ENCODE measurements at regions not wholly inside any gene's neighbourhood (a gene's known extent, or its start where the extent isn't known, plus 50 kb on each side); places are given as distances from the start of the nearest gene placed in this dataset.

DNA sequence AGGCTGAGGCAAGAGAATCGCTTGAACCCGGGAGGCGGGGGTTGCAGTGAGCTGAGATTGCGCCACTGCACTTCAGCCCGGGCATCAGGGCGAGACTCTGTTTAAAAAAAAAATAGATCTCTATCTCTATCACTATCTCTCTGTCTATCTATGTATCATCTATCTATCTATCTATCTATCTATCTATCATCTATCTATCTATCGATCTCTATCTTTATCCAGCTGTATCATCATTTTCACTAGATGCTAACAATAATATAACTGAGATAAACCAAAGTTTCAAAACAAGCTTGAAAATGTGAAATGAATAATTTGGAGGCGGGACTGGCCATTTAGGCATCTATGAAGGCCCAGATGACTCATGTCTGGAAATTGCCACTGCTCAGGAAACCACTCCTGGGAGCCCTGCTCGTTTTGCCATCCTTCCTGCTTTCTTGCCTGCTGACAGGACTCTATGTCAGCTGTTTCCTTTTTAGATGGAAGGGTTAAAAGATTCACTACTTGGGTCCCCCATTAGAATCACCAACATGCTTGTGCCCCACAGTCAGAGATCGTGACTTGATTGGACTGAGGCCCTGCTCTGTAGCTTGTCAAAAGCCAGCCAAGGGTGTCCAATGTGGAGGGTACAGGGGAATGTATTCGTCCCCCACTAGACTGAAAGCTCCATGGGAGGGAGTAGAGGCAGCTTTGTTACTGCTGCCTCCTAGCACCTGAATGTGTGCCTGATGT lies 61.7 kb downstream of the UTRN start:
- Histone ChIP-seq H3K9ac (ENCODE audit: low read depth, low read length) (no peak overlapping the region), H3K36me3 (ENCODE audit: control insufficient read depth, insufficient read depth, low read length) (no peaks in the 10 kb centered on the region), H3K4me1 (ENCODE audit: control insufficient read depth, insufficient read depth, low read length) (peaks cover 13% of the 10 kb centered on the region), H3K4me3 (ENCODE audit: low read depth, low read length) (no peak overlapping the region), H3K27me3 (ENCODE audit: control insufficient read depth, insufficient read depth, low read length) (no peaks in the 10 kb centered on the region), H3K9me3 (ENCODE audit: control insufficient read depth, insufficient read depth, low read length) (no peaks in the 10 kb centered on the region)

DNA sequence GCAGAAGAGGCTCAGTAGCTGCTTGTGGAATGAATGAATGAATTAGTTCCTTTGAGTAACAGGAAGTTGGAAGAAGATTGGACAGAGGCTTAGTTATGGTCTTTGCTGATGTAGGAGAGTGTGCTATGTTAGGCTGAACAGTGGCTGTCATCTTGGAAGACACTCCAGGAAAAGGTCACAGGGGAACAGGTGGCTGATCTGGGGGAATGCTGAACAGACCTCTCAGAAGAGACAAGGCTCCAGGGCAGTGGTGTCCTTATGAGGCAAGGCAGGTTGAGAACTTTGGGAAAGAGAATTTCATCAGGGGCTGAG lies 62.3 kb downstream of the UTRN start:
- peaks cover 13% of the 10 kb centered on the region for H3K4me1 ChIP-seq (ENCODE audit: control insufficient read depth, insufficient read depth, low read length)
- no peaks in the 10 kb centered on the region for H3K27me3 ChIP-seq (ENCODE audit: control insufficient read depth, insufficient read depth, low read length)
- no peaks in the 10 kb centered on the region for H3K36me3 ChIP-seq (ENCODE audit: control insufficient read depth, insufficient read depth, low read length)
- no peaks in the 10 kb centered on the region for H3K9me3 ChIP-seq (ENCODE audit: control insufficient read depth, insufficient read depth, low read length)
- no peak overlapping the region for H3K9ac ChIP-seq (ENCODE audit: low read depth, low read length)
- H3K4me3 ChIP-seq (ENCODE audit: low read depth, low read length), result no peak overlapping the region

DNA sequence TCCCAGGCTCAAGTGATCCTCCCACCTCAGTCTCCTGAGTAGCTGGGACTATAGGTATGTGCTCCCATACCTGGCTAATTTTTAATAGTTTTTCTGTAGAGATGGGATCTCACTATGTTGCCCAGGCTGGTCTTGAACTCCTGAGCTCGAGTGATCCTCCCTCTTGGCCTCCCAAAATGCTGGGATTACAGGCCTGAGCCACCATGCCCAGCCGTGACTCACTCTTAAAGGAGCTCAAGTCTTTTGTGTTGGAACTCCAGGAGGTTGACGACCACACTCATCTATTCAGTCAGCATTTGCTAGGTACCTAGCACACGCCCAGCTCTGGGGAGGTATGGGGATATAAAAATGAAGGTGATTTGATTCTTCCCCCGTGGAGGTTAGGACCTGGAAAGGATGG lies 62.8 kb downstream of the UTRN start:
- H3K9me3 ChIP-seq (ENCODE audit: control insufficient read depth, insufficient read depth, low read length), result no peaks in the 10 kb centered on the region
- no peaks in the 10 kb centered on the region for H3K27me3 ChIP-seq (ENCODE audit: control insufficient read depth, insufficient read depth, low read length)
- H3K36me3 ChIP-seq (ENCODE audit: control insufficient read depth, insufficient read depth, low read length), result no peaks in the 10 kb centered on the region
- H3K4me3 ChIP-seq (ENCODE audit: low read depth, low read length), result no peak overlapping the region
- H3K9ac ChIP-seq (ENCODE audit: low read depth, low read length), result no peak overlapping the region
- H3K4me1 ChIP-seq (ENCODE audit: control insufficient read depth, insufficient read depth, low read length), result peaks cover 13% of the 10 kb centered on the region

DNA sequence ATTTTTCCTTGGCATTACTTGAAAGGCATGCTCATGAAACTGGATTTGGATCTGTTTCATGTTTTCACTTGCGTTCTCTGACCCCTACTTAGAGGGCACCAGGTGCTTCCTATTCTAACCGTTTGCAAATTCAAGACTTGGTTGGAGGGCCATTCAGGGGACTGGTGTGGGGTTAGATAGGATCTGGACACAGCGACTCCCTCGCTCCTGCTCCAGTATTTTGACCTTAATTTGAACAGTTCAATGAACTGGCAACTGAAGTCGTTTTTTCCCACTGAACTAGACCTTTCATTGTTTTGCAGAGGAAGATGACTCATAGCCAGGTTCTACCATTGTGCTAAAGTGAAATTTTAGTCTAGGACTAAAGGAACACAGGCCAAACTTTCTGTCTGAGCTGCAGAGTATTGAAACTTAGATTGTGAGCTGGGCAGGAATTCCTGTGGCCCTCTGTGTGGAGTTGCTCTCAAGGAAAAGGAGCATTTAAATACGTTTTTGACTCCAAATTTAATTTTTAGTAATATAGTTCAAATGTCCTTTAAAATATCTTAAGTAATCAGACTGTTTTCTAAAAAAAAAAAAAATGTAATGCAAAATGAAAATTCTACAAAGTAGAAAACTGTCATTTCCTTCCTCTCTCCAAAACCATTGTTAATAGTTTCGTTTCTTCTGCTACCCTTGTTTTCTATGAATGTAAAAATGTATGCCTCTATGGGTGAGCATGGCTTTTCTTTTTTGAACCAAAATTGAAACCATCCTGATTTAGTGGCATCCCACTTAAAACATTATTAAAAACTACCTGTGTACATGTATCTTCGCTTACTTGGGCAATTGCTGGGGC lies 64.8 kb downstream of the UTRN start:
- no peaks in the 10 kb centered on the region for H3K36me3 ChIP-seq (ENCODE audit: control insufficient read depth, insufficient read depth, low read length)
- no peak overlapping the region for H3K9ac ChIP-seq (ENCODE audit: low read depth, low read length)
- no peak overlapping the region for H3K4me3 ChIP-seq (ENCODE audit: low read depth, low read length)
- peaks cover 16% of the 10 kb centered on the region for H3K4me1 ChIP-seq (ENCODE audit: control insufficient read depth, insufficient read depth, low read length)
- H3K9me3 ChIP-seq (ENCODE audit: control insufficient read depth, insufficient read depth, low read length), result no peaks in the 10 kb centered on the region
- no peaks in the 10 kb centered on the region for H3K27me3 ChIP-seq (ENCODE audit: control insufficient read depth, insufficient read depth, low read length)

DNA sequence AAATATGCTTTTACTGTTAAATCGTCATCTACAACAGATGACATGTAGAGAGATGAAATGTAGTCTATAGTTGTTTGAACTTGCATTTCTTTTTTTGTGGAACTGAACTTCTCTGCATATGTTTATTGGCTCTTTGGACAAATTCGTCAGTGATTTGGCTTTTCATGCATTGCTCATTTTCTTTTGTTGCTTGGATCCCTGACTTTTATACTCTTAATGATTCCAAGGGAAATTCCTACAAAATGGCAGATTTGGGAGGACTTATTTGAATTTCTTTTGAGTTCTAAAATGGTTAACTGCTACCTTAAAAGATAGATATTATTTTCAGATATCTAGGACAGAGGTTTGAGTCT lies 65.4 kb downstream of the UTRN start:
- Histone ChIP-seq H3K36me3 (ENCODE audit: control insufficient read depth, insufficient read depth, low read length) (no peaks in the 10 kb centered on the region), H3K9ac (ENCODE audit: low read depth, low read length) (no peak overlapping the region), H3K27me3 (ENCODE audit: control insufficient read depth, insufficient read depth, low read length) (no peaks in the 10 kb centered on the region), H3K4me1 (ENCODE audit: control insufficient read depth, insufficient read depth, low read length) (peaks cover 16% of the 10 kb centered on the region), H3K4me3 (ENCODE audit: low read depth, low read length) (no peak overlapping the region), H3K9me3 (ENCODE audit: control insufficient read depth, insufficient read depth, low read length) (no peaks in the 10 kb centered on the region)

DNA sequence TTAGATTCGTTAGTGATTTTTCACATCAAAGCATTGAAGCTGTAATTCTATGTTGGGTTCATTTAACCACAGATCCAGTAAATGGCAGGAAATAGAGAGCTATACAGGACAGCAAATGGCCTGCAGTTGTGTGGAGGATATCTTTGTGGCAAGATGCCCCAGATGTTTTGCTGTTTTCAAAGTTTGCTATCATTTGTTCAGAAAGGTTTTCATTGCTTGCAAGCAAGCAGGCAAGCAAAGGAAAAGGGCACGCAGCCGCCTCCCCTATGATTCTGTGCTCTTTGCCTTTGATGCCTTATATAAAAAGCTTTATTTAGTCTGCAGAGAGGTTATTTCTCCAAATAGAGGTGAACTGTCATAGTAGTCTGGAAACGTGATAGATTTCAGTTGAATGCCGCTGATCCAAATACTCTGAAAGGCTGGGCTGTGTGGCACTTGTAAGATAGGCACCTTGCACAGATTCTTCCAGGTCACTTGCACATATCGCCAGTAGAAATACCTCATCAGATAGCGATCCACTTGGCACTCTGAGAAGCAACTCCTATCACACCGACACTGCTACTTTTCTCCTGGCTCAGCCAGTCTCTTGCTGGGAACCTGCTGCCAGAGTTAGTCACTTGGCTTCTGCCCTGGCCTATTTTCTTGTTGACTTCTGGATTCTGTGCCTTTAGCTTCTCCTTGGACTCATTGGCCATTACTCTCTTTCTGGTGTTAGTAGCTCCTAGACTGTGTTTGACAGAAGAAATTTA lies 66.4 kb downstream of the UTRN start:
- no peak overlapping the region for H3K9ac ChIP-seq (ENCODE audit: low read depth, low read length)
- H3K4me1 ChIP-seq (ENCODE audit: control insufficient read depth, insufficient read depth, low read length), result peaks cover 16% of the 10 kb centered on the region
- no peaks in the 10 kb centered on the region for H3K36me3 ChIP-seq (ENCODE audit: control insufficient read depth, insufficient read depth, low read length)
- H3K9me3 ChIP-seq (ENCODE audit: control insufficient read depth, insufficient read depth, low read length), result no peaks in the 10 kb centered on the region
- no peak overlapping the region for H3K4me3 ChIP-seq (ENCODE audit: low read depth, low read length)
- H3K27me3 ChIP-seq (ENCODE audit: control insufficient read depth, insufficient read depth, low read length), result no peaks in the 10 kb centered on the region

DNA sequence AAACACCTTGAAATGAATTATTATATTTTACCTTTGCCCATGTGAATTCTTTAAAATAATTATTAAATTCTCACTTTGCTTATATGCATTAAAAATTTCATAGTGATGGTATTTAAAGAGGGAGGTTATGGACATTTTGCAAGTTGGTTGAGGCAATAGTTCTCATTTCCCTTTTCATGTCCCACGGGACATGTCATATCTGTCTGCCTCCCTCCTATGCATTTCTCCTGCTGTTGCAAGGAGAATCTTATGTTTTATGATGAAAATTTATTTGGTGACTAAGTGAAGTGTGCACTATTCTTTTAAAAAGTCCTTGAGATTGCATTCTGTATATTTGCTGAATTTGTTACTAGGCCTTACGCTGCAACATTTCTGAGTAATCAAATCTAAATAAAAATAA lies 67.2 kb downstream of the UTRN start:
- Histone ChIP-seq H3K27me3 (ENCODE audit: control insufficient read depth, insufficient read depth, low read length) (no peaks in the 10 kb centered on the region), H3K4me3 (ENCODE audit: low read depth, low read length) (no peak overlapping the region), H3K9me3 (ENCODE audit: control insufficient read depth, insufficient read depth, low read length) (no peaks in the 10 kb centered on the region), H3K36me3 (ENCODE audit: control insufficient read depth, insufficient read depth, low read length) (no peaks in the 10 kb centered on the region), H3K9ac (ENCODE audit: low read depth, low read length) (no peak overlapping the region), H3K4me1 (ENCODE audit: control insufficient read depth, insufficient read depth, low read length) (peaks cover 16% of the 10 kb centered on the region)

DNA sequence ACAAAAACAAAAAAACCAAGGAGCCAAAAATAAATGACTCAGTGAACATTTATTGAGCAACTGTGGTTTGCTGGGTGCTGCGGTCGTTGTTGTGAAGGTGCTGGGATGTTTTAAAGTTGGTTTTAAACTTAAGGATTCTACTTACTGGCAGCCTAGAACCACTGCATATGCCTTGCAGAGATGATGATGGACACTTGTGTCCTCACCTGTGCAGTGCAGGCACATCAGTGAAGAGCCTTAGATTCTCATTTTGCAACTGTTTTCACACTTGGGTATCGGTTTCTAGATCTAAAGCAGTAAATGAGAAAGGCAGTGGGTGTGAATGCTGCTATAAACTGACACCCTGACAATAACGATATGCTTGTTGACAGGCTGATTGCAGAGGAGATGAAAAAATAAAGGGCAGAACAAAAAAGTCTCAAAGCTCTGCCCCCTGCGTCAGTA lies 68.8 kb downstream of the UTRN start:
- no peak overlapping the region for H3K4me3 ChIP-seq (ENCODE audit: low read depth, low read length)
- peaks cover 16% of the 10 kb centered on the region for H3K4me1 ChIP-seq (ENCODE audit: control insufficient read depth, insufficient read depth, low read length)
- no peaks in the 10 kb centered on the region for H3K27me3 ChIP-seq (ENCODE audit: control insufficient read depth, insufficient read depth, low read length)
- no peaks in the 10 kb centered on the region for H3K36me3 ChIP-seq (ENCODE audit: control insufficient read depth, insufficient read depth, low read length)
- H3K9ac ChIP-seq (ENCODE audit: low read depth, low read length), result no peak overlapping the region
- no peaks in the 10 kb centered on the region for H3K9me3 ChIP-seq (ENCODE audit: control insufficient read depth, insufficient read depth, low read length)

DNA sequence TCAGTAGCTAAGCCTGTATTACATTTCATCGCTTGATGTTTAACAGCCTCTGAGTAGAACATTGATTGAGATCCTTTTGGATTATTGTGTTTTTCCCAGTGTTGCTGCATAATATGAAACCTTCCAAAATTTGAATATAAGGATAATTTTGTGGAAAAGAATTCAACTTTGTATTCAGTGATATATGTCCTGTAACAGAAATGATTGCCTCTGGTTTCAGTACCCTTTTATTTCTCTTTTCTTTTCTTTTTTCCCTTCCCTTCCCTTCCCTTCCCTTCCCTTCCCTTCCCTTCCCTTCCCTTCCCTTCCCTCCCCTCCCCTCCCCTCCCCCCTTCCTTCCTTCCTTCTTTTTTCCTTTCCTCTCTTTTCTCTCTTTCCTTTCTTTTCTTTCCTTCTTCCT lies 74.6 kb downstream of the UTRN start:
- no peak overlapping the region for H3K4me3 ChIP-seq (ENCODE audit: low read depth, low read length)
- H3K9ac ChIP-seq (ENCODE audit: low read depth, low read length), result no peak overlapping the region
- peaks cover 4% of the 10 kb centered on the region for H3K4me1 ChIP-seq (ENCODE audit: control insufficient read depth, insufficient read depth, low read length)
- H3K36me3 ChIP-seq (ENCODE audit: control insufficient read depth, insufficient read depth, low read length), result no peaks in the 10 kb centered on the region
- no peaks in the 10 kb centered on the region for H3K9me3 ChIP-seq (ENCODE audit: control insufficient read depth, insufficient read depth, low read length)
- H3K27me3 ChIP-seq (ENCODE audit: control insufficient read depth, insufficient read depth, low read length), result no peaks in the 10 kb centered on the region

DNA sequence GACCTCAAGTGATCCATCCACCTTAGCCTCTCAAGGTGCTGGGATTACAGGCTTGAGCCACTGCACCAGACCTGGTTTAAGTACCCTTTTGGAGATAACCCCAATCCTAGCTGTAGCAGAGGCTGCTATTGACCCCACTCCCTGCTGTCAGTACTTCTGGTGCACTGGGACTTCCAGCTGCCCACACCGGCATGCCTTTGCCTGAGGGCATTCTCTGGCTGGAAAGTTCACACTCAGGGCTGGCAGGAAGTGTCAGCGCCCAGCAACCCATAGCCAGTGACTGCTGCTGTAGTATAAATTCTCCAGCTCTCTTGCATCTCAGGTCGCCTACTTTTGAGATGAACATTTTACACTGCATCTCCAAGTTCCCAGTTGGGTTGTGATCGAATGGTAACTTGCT lies 75.3 kb downstream of the UTRN start:
- no peaks in the 10 kb centered on the region for H3K36me3 ChIP-seq (ENCODE audit: control insufficient read depth, insufficient read depth, low read length)
- no peaks in the 10 kb centered on the region for H3K27me3 ChIP-seq (ENCODE audit: control insufficient read depth, insufficient read depth, low read length)
- H3K4me1 ChIP-seq (ENCODE audit: control insufficient read depth, insufficient read depth, low read length), result peaks cover 4% of the 10 kb centered on the region
- no peak overlapping the region for H3K4me3 ChIP-seq (ENCODE audit: low read depth, low read length)
- H3K9me3 ChIP-seq (ENCODE audit: control insufficient read depth, insufficient read depth, low read length), result no peaks in the 10 kb centered on the region
- H3K9ac ChIP-seq (ENCODE audit: low read depth, low read length), result no peak overlapping the region

DNA sequence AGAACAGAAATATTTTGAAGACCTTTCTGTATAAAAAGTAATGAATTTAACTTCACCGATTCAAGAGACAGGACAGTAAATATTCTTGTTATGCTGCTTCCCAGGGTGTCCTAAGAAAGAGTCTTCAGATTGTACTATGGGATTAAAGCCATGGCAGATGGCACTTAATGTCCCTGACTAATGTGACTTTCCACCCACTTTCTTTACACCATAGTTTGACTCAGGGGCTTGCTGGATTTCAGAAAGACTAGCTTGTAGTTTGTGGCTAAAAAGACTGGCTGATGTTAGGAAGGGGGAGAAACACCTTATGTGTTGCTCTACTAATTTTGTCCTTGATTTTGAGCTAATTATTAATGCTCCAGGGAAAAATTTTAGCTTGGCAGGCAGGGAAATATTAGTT lies 75.9 kb downstream of the UTRN start:
- no peaks in the 10 kb centered on the region for H3K9me3 ChIP-seq (ENCODE audit: control insufficient read depth, insufficient read depth, low read length)
- no peak overlapping the region for H3K9ac ChIP-seq (ENCODE audit: low read depth, low read length)
- H3K36me3 ChIP-seq (ENCODE audit: control insufficient read depth, insufficient read depth, low read length), result no peaks in the 10 kb centered on the region
- peaks cover 4% of the 10 kb centered on the region for H3K4me1 ChIP-seq (ENCODE audit: control insufficient read depth, insufficient read depth, low read length)
- H3K4me3 ChIP-seq (ENCODE audit: low read depth, low read length), result no peak overlapping the region
- H3K27me3 ChIP-seq (ENCODE audit: control insufficient read depth, insufficient read depth, low read length), result no peaks in the 10 kb centered on the region
